IMR-90 (cell line): ENCODE measurements at regions not wholly inside any gene's neighbourhood (a gene's known extent, or its start where the extent isn't known, plus 50 kb on each side); places are given as distances from the start of the nearest gene placed in this dataset.

Experiments
- ATAC-seq: fragments of 200-7000 bp; cut with Tn5 transposase; 2 replicates; pipeline ENCODE4 v1.9.1; 2020; ENCODE audit warnings: low read depth, mild to moderate bottlenecking, moderate library complexity
- BruUV-seq: library from RNA; stranded (reverse); fragments of 400-500 nt; replicated peaks from 2 replicates; lab custom pipeline; 2021; lab: Mats Ljungman, UMichigan
- CTCF ChIA-PET: fragments of 300-600 bp; formaldehyde crosslinking; extraction: SDS; loops from one replicate; lab custom pipeline; 2021; ENCODE audit warnings: antibody characterized with exemption; lab: Yijun Ruan, JAX
- POLR2A ChIA-PET: fragments of 300-600 bp; sonication (Branson Sonifier 250); formaldehyde crosslinking; loops from one replicate; lab custom pipeline; 2022; ENCODE audit warnings: antibody characterized with exemption; ENCODE audit not compliant: unreplicated experiment; lab: Charles Lee
- DNase-seq: peaks from one replicate; pipeline ENCODE4 v3.0.0; 2013
- H2AFZ ChIP-seq: replicated peaks from 2 replicates; pipeline ENCODE3; 2013; ENCODE audit warnings: low read length, mild to moderate bottlenecking; ENCODE audit not compliant: poor library complexity
- H2AK5ac ChIP-seq: 2 replicates; pipeline ENCODE4 v1.6.1; 2013; ENCODE audit warnings: low read depth, low read length, inconsistent platforms
- H2AK9ac ChIP-seq: replicated peaks from 2 replicates; pipeline ENCODE3; 2013; ENCODE audit warnings: mild to moderate bottlenecking, low read depth, low read length, moderate library complexity; ENCODE audit not compliant: poor library complexity
- H2BK120ac ChIP-seq: 2 replicates; pipeline ENCODE4 v1.6.1; 2013; ENCODE audit warnings: low read depth, low read length, inconsistent platforms
- H2BK15ac ChIP-seq: 3 replicates; pipeline ENCODE4 v1.6.1; 2013; ENCODE audit warnings: low read depth, low read length, inconsistent platforms
- H2BK20ac ChIP-seq: 2 replicates; pipeline ENCODE4 v1.6.1; 2013; ENCODE audit warnings: low read depth, mild to moderate bottlenecking, inconsistent platforms, low read length, moderate library complexity
- H2BK5ac ChIP-seq: 2 replicates; pipeline ENCODE4 v1.6.1; 2013; ENCODE audit warnings: mild to moderate bottlenecking, low read depth, low read length, inconsistent platforms; ENCODE audit not compliant: poor library complexity, severe bottlenecking
- H3K14ac ChIP-seq: replicated peaks from 2 replicates; pipeline ENCODE4 v1.6.1; 2013; ENCODE audit warnings: low read depth, low read length, inconsistent platforms
- H3K18ac ChIP-seq: 2 replicates; pipeline ENCODE4 v1.6.1; 2013; ENCODE audit warnings: low read depth, low read length, control low read depth
- H3K23ac ChIP-seq: 2 replicates; pipeline ENCODE4 v1.6.1; 2013; ENCODE audit warnings: low read depth, low read length, inconsistent platforms
- H3K27ac ChIP-seq: 2 replicates; pipeline ENCODE4 v1.5.1; 2013; ENCODE audit warnings: mild to moderate bottlenecking, control low read depth, low read length; ENCODE audit not compliant: insufficient read depth
- H3K27me3 ChIP-seq: 2 replicates; pipeline ENCODE4 v1.6.1; 2013; ENCODE audit warnings: low read length; ENCODE audit not compliant: control insufficient read depth, insufficient read depth
- H3K36me3 ChIP-seq: 2 replicates; pipeline ENCODE4 v1.6.1; 2013; ENCODE audit warnings: low read length, mixed read lengths; ENCODE audit not compliant: control insufficient read depth, insufficient read depth
- H3K4ac ChIP-seq: 2 replicates; pipeline ENCODE4 v1.6.1; 2013; ENCODE audit warnings: low read depth, low read length, inconsistent platforms
- H3K4me1 ChIP-seq: 2 replicates; pipeline ENCODE4 v1.6.1; 2013; ENCODE audit warnings: low read length, mixed read lengths; ENCODE audit not compliant: control insufficient read depth, insufficient read depth
- H3K4me2 ChIP-seq: 2 replicates; pipeline ENCODE4 v1.6.1; 2013; ENCODE audit warnings: low read depth, mild to moderate bottlenecking, control low read depth, low read length, moderate library complexity
- H3K4me3 ChIP-seq: 2 replicates; pipeline ENCODE4 v1.5.1; 2013; ENCODE audit warnings: low read depth, mild to moderate bottlenecking, control low read depth, low read length, moderate library complexity; ENCODE audit not compliant: insufficient read depth
- H3K56ac ChIP-seq: 2 replicates; pipeline ENCODE4 v1.6.1; 2013; ENCODE audit warnings: low read length, inconsistent platforms; ENCODE audit not compliant: insufficient read depth; ENCODE audit errors: extremely low read depth
- H3K79me1 ChIP-seq, 2 experiments: 2 replicates each; pipeline ENCODE4 v1.6.1; 2013; ENCODE audit warnings: low read length in 2 of 2, inconsistent platforms in 1 of 2, low read depth in 1 of 2
- H3K9ac ChIP-seq: 2 replicates; pipeline ENCODE4 v1.6.1; 2013; ENCODE audit warnings: low read depth, low read length, control low read depth
- H3K9me1 ChIP-seq: 2 replicates; pipeline ENCODE4 v1.6.1; 2013; ENCODE audit warnings: low read length, inconsistent platforms; ENCODE audit not compliant: insufficient read depth
- H3K9me3 ChIP-seq: 2 replicates; pipeline ENCODE4 v1.6.1; 2013; ENCODE audit warnings: low read length; ENCODE audit not compliant: control insufficient read depth, insufficient read depth
- H4K20me1 ChIP-seq: 2 replicates; pipeline ENCODE4 v1.6.1; 2013; ENCODE audit warnings: low read length, inconsistent platforms; ENCODE audit not compliant: insufficient read depth
- H4K5ac ChIP-seq: 2 replicates; pipeline ENCODE4 v1.6.1; 2013; ENCODE audit warnings: mild to moderate bottlenecking, low read depth, low read length, control low read depth
- H4K8ac ChIP-seq, 2 experiments: 2 replicates each; pipeline ENCODE4 v1.6.1; 2013; ENCODE audit warnings: low read depth in 2 of 2, low read length in 2 of 2, control low read depth in 1 of 2, inconsistent platforms in 1 of 2
- H4K91ac ChIP-seq: 2 replicates; pipeline ENCODE4 v1.6.1; 2013; ENCODE audit warnings: low read depth, low read length, inconsistent platforms; ENCODE audit not compliant: insufficient read depth
- BHLHE40 ChIP-seq: fragments of 150-350 bp; IDR thresholded peaks from 2 replicates; pipeline ENCODE4 v1.6.1; 2016; ENCODE audit warnings: mild to moderate bottlenecking, low read depth, low read length
- CEBPB ChIP-seq: IDR thresholded peaks from 2 replicates; pipeline ENCODE4 v1.6.1; 2012; ENCODE audit warnings: low read depth, low read length, improper control_type of control experiment
- CHD1 ChIP-seq: IDR thresholded peaks from 2 replicates; pipeline ENCODE4 v1.6.1; 2012; ENCODE audit warnings: low read depth, low read length, improper control_type of control experiment
- CTCF ChIP-seq: conservative IDR thresholded peaks from 2 replicates; pipeline ENCODE4 v1.5.1; 2012; ENCODE audit warnings: mild to moderate bottlenecking, low read depth, low read length, improper control_type of control experiment
- FOS ChIP-seq: fragments of 150-350 bp; IDR thresholded peaks from 2 replicates; pipeline ENCODE4 v1.6.1; 2016; ENCODE audit warnings: low read depth, low read length
- MAZ ChIP-seq: IDR thresholded peaks from 2 replicates; pipeline ENCODE4 v1.6.1; 2012; ENCODE audit warnings: low read depth, mild to moderate bottlenecking, low read length, improper control_type of control experiment, moderate library complexity, borderline replicate concordance
- NFE2L2 ChIP-seq: fragments of 150-350 bp; IDR thresholded peaks from 2 replicates; pipeline ENCODE4 v1.6.1; 2016; ENCODE audit warnings: low read depth, mild to moderate bottlenecking, low read length
- POLR2A ChIP-seq: IDR thresholded peaks from 2 replicates; pipeline ENCODE4 v1.6.1; 2012; ENCODE audit warnings: mild to moderate bottlenecking, low read depth, low read length
- RAD21 ChIP-seq: IDR thresholded peaks from 2 replicates; pipeline ENCODE4 v1.6.1; 2012; ENCODE audit warnings: low read length, improper control_type of control experiment
- WGBS, 2 experiments: methylation state at CpG; one replicate each; pipeline versions ENCODE4 v1.1.5 to v1.1.7; 2013; ENCODE audit warnings: missing lambda C conversion rate in 2 of 2; ENCODE audit not compliant: insufficient read length in 1 of 2; ENCODE audit errors: extremely low coverage in 2 of 2; 5-methylcytosine and 5-hydroxymethylcytosine counted together
- dilution Hi-C: fragments of 300-500 bp; cut with HindIII; formaldehyde crosslinking; loops from one replicate; pipeline ENCODE4 v1.14.3; 2018; ENCODE audit warnings: low sequenced_read_pairs; ENCODE audit not compliant: unreplicated experiment
- in situ Hi-C: fragments of 300-500 bp; cut with MboI; formaldehyde crosslinking; loops from 3 replicates; pipeline ENCODE4 v1.14.3; 2019; ENCODE audit warnings: low sequenced_read_pairs, inconsistent platforms, mixed read lengths
- intact Hi-C: fragments of 100-400 bp; cut with micrococcal nuclease; formaldehyde crosslinking; loops from 2 replicates; pipeline ENCODE4 v1.10.0; 2022

- DNase-seq (no peak), ATAC-seq (no peak)
- Histone ChIP-seq H2BK20ac (no peak overlapping the region), H3K56ac (no peak overlapping the region), H2BK5ac (no peak overlapping the region), H4K5ac (no peak overlapping the region), H3K4me3 (no peak overlapping the region), H3K36me3 (no peaks in the 10 kb centered on the region), H3K4me2 (no peak overlapping the region), H3K79me1 (no peaks in the 10 kb centered on the region), H3K9me3 (no peaks in the 10 kb centered on the region), H2BK120ac (no peak overlapping the region), H3K9me1 (no peaks in the 10 kb centered on the region), H3K14ac (no peak overlapping the region), H3K4ac (no peak overlapping the region), H3K27me3 (peaks cover 5% of the 10 kb centered on the region), H3K27ac (no peak overlapping the region), H3K18ac (no peak overlapping the region), H4K8ac (no peak overlapping the region), H4K20me1 (no peaks in the 10 kb centered on the region), H3K4me1 (no peaks in the 10 kb centered on the region), H2AFZ (no peak overlapping the region), H2BK15ac (no peak overlapping the region), H2AK9ac (no peak overlapping the region), H3K9ac (no peak overlapping the region), H2AK5ac (no peak overlapping the region), H4K91ac (no peak overlapping the region), H3K23ac (no peak overlapping the region)
- WGBS, 2 experiments, result no CpG with 5 or more reads among the region's 2 CpGs
- TF ChIP-seq CEBPB (no peak), CHD1 (no peak), POLR2A (no peak), MAZ (no peak), NFE2L2 (no peak), BHLHE40 (no peak), FOS (no peak), CTCF (no peak), RAD21 (no peak)
- in situ Hi-C loops, result no loop called here
- intact Hi-C loops, result loop anchor here (2.0 kb wide), 1 partner anchor 21 kb away; no protein-coding TSS in a partner anchor
- dilution Hi-C loops, result no loop called here
- ChIA-PET CTCF (interaction anchor here (0.9 kb wide), 1 partner anchor 101 kb away, joined by 4 read pairs; no protein-coding TSS in a partner anchor), POLR2A (no interaction called here)
- BruUV-seq, result no TSS peak
These were observed 137.5 kb upstream of the INPP4B start for GRCh38 chr4:142983589-142983988.
